H9 (cell line): ENCODE measurements at regions not wholly inside any gene's neighbourhood (a gene's known extent, or its start where the extent isn't known, plus 50 kb on each side); places are given as distances from the start of the nearest gene placed in this dataset.
A peak's percentile ranks its signal among the peaks of the same experiment; 100 is the strongest.

ENCODE experiments used
- DNase-seq: peaks from one replicate; pipeline ENCODE4 v3.0.0-alpha.2; 2017
- H2AFZ ChIP-seq: one replicate; pipeline ENCODE4 v1.6.1; 2013; ENCODE audit warnings: mild to moderate bottlenecking, low read length, control low read depth, moderate library complexity
- H2AK5ac ChIP-seq: 2 replicates; pipeline ENCODE4 v1.6.1; 2013; ENCODE audit warnings: low read length, control low read depth, mixed read lengths; ENCODE audit not compliant: insufficient read length
- H2BK120ac ChIP-seq: one replicate; pipeline ENCODE4 v1.6.1; 2013; ENCODE audit warnings: low read depth, mild to moderate bottlenecking, low read length, control low read depth, inconsistent platforms; ENCODE audit not compliant: poor library complexity, severe bottlenecking
- H2BK12ac ChIP-seq: 2 replicates; pipeline ENCODE4 v1.6.1; 2013; ENCODE audit warnings: low read length, control low read depth, mixed read lengths, low read depth; ENCODE audit not compliant: insufficient read length
- H2BK15ac ChIP-seq: 2 replicates; pipeline ENCODE4 v1.6.1; 2013; ENCODE audit warnings: low read depth, low read length, control low read depth
- H2BK20ac ChIP-seq: one replicate; pipeline ENCODE4 v1.6.1; 2013; ENCODE audit warnings: low read depth, mild to moderate bottlenecking, low read length, control low read depth, inconsistent platforms; ENCODE audit not compliant: poor library complexity, severe bottlenecking
- H2BK5ac ChIP-seq: 2 replicates; pipeline ENCODE4 v1.6.1; 2013; ENCODE audit warnings: low read length, control low read depth, mixed read lengths; ENCODE audit not compliant: insufficient read length
- H3K14ac ChIP-seq: 2 replicates; pipeline ENCODE4 v1.6.1; 2013; ENCODE audit warnings: low read length, control low read depth; ENCODE audit not compliant: insufficient read depth
- H3K18ac ChIP-seq: 2 replicates; pipeline ENCODE4 v1.6.1; 2013; ENCODE audit warnings: low read depth, mild to moderate bottlenecking, mixed read lengths, low read length, control low read depth; ENCODE audit not compliant: insufficient read length
- H3K23ac ChIP-seq: 2 replicates; pipeline ENCODE4 v1.6.1; 2013; ENCODE audit warnings: low read length, control low read depth, mixed read lengths, low read depth; ENCODE audit not compliant: insufficient read length
- H3K23me2 ChIP-seq: 2 replicates; pipeline ENCODE4 v1.6.1; 2013; ENCODE audit warnings: low read depth, mild to moderate bottlenecking, mixed read lengths, low read length, control low read depth; ENCODE audit not compliant: insufficient read length, poor library complexity, severe bottlenecking
- H3K27ac ChIP-seq: 2 replicates; pipeline ENCODE4 v1.5.1; 2013; ENCODE audit warnings: low read length, control low read depth, mixed read lengths, low read depth; ENCODE audit not compliant: insufficient read length
- H3K27me3 ChIP-seq: 2 replicates; pipeline ENCODE4 v1.6.1; 2013; ENCODE audit warnings: low read length, control low read depth, inconsistent platforms; ENCODE audit not compliant: insufficient read depth
- H3K4ac ChIP-seq: 2 replicates; pipeline ENCODE4 v1.6.1; 2013; ENCODE audit warnings: low read depth, mild to moderate bottlenecking, control low read depth, inconsistent platforms, low read length, moderate library complexity
- H3K4me1 ChIP-seq: 2 replicates; pipeline ENCODE4 v1.6.1; 2013; ENCODE audit warnings: low read length, control low read depth, inconsistent platforms; ENCODE audit not compliant: insufficient read depth
- H3K4me2 ChIP-seq: 2 replicates; pipeline ENCODE4 v1.6.1; 2013; ENCODE audit warnings: low read length, control low read depth, mixed read lengths; ENCODE audit not compliant: insufficient read length, insufficient read depth
- H3K56ac ChIP-seq: 2 replicates; pipeline ENCODE4 v1.6.1; 2013; ENCODE audit warnings: low read depth, mild to moderate bottlenecking, mixed read lengths, low read length, control low read depth; ENCODE audit not compliant: insufficient read length
- H3K79me1 ChIP-seq: 2 replicates; pipeline ENCODE4 v1.6.1; 2013; ENCODE audit warnings: low read depth, mild to moderate bottlenecking, moderate library complexity, low read length, control low read depth, inconsistent platforms; ENCODE audit not compliant: insufficient read depth, poor library complexity, severe bottlenecking
- H3K79me2 ChIP-seq: 2 replicates; pipeline ENCODE4 v1.6.1; 2013; ENCODE audit warnings: low read length, control low read depth, inconsistent platforms; ENCODE audit not compliant: insufficient read depth
- H3K9ac ChIP-seq: 2 replicates; pipeline ENCODE4 v1.6.1; 2013; ENCODE audit warnings: low read length, control low read depth, mixed read lengths; ENCODE audit not compliant: insufficient read length; ENCODE audit errors: extremely low read depth
- H3K9me3 ChIP-seq: one replicate; pipeline ENCODE4 v1.6.1; 2013; ENCODE audit warnings: low read depth, low read length, inconsistent platforms; ENCODE audit not compliant: control insufficient read depth
- H3T11ph ChIP-seq: one replicate; pipeline ENCODE4 v1.6.1; 2013; ENCODE audit warnings: mild to moderate bottlenecking, low read length, control low read depth, inconsistent platforms
- H4K20me1 ChIP-seq: one replicate; pipeline ENCODE4 v1.6.1; 2013; ENCODE audit not compliant: control insufficient read depth, insufficient read length, insufficient read depth
- H4K5ac ChIP-seq: 2 replicates; pipeline ENCODE4 v1.6.1; 2013; ENCODE audit warnings: low read depth, mild to moderate bottlenecking, mixed read lengths, low read length, control low read depth; ENCODE audit not compliant: insufficient read length
- H4K8ac ChIP-seq: replicated peaks from 2 replicates; pipeline ENCODE4 v1.6.1; 2013; ENCODE audit warnings: low read length, control low read depth, mixed read lengths, low read depth; ENCODE audit not compliant: insufficient read length
- H4K91ac ChIP-seq: 2 replicates; pipeline ENCODE4 v1.6.1; 2013; ENCODE audit warnings: low read depth, mild to moderate bottlenecking, moderate library complexity, mixed read lengths, low read length, control low read depth; ENCODE audit not compliant: insufficient read length
- H3K27ac Mint-ChIP-seq, 3 experiments: 2 replicates in 2 of 3; 3 replicates in 1 of 3; pipeline ENCODE4 v1.8.0; 2020 to 2021; ENCODE audit warnings: mixed read lengths in 3 of 3, mild to moderate bottlenecking in 1 of 3, moderate library complexity in 1 of 3
- H3K27me3 Mint-ChIP-seq: 2 replicates; pipeline ENCODE4 v1.8.0; 2021; ENCODE audit warnings: low read depth, mild to moderate bottlenecking, moderate library complexity, mixed read lengths
- H3K36me3 Mint-ChIP-seq, 3 experiments: 2 replicates in 2 of 3; 3 replicates in 1 of 3; pipeline ENCODE4 v1.8.0; 2020 to 2021; ENCODE audit warnings: low read depth in 3 of 3, mixed read lengths in 3 of 3; ENCODE audit not compliant: insufficient read depth in 1 of 3
- H3K4me1 Mint-ChIP-seq, 2 experiments: 2 replicates each; pipeline ENCODE4 v1.8.0; 2020; ENCODE audit warnings: mixed read lengths in 2 of 2
- H3K4me3 Mint-ChIP-seq, 2 experiments: 2 replicates in 1 of 2; 3 replicates in 1 of 2; pipeline ENCODE4 v1.8.0; 2020 to 2021; ENCODE audit warnings: mild to moderate bottlenecking in 2 of 2, mixed read lengths in 2 of 2, moderate library complexity in 1 of 2
- H3K9me3 Mint-ChIP-seq, 2 experiments: 2 replicates in 1 of 2; 3 replicates in 1 of 2; pipeline ENCODE4 v1.8.0; 2020; ENCODE audit warnings: mild to moderate bottlenecking in 2 of 2, mixed read lengths in 2 of 2, moderate library complexity in 1 of 2
- CTCF ChIP-seq: fragments of 200-600 bp; sonication (generic); conservative IDR thresholded peaks from 3 replicates; pipeline ENCODE4 v1.8.0; 2021; ENCODE audit warnings: antibody characterized with exemption, mild to moderate bottlenecking
- WGBS: extraction: QIAGEN DNeasy Blood & Tissue Kit; methylation state at CpG from one replicate; pipeline ENCODE4 v1.1.7; 2013; ENCODE audit warnings: missing lambda C conversion rate, low lambda C conversion rate, mixed read lengths; ENCODE audit not compliant: insufficient read length; ENCODE audit errors: extremely low coverage; 5-methylcytosine and 5-hydroxymethylcytosine counted together

- no peak overlapping the region for H3K27ac ChIP-seq
- H3K23me2 ChIP-seq, result no peaks in the 10 kb centered on the region
- no peak overlapping the region for H2BK15ac ChIP-seq
- Mint-ChIP-seq H3K27ac (no peak overlapping the region), H3K4me1 (no peaks in the 10 kb centered on the region), H3K4me3 (no peak overlapping the region), H3K9me3 (no peaks in the 10 kb centered on the region), H3K36me3 (no peaks in the 10 kb centered on the region), H3K27me3 (no peaks in the 10 kb centered on the region)
- no peaks in the 10 kb centered on the region for H3K79me1 ChIP-seq
- no peak overlapping the region for H3K4me2 ChIP-seq
- no peak overlapping the region for H2BK20ac ChIP-seq
- no peaks in the 10 kb centered on the region for H3K4me1 ChIP-seq
- no peak overlapping the region for H2AK5ac ChIP-seq
- no peak overlapping the region for H3K23ac ChIP-seq
- peak; percentile 67 for TF ChIP-seq CTCF
- H3K56ac ChIP-seq, result no peak overlapping the region
- H2AFZ ChIP-seq, result no peak overlapping the region
- H4K91ac ChIP-seq, result no peak overlapping the region
- H3K9me3 ChIP-seq, result no peaks in the 10 kb centered on the region
- no peaks in the 10 kb centered on the region; the same call in 1 of the 2 replicates for H3K79me2 ChIP-seq
- H2BK120ac ChIP-seq, result no peak overlapping the region
- no peak overlapping the region for H3K14ac ChIP-seq
- no peak overlapping the region for H3K4ac ChIP-seq
- H3K27me3 ChIP-seq, result no peaks in the 10 kb centered on the region
- no peaks in the 10 kb centered on the region for H4K20me1 ChIP-seq
- WGBS, result no CpG with 5 or more reads among the region's 4 CpGs
- H3K9ac ChIP-seq, result no peak overlapping the region
- no peak overlapping the region for H3T11ph ChIP-seq
- no peak overlapping the region for H2BK12ac ChIP-seq
- H4K5ac ChIP-seq, result no peak overlapping the region
- H4K8ac ChIP-seq, result no peak overlapping the region
- H2BK5ac ChIP-seq, result no peak overlapping the region
- H3K18ac ChIP-seq, result no peak overlapping the region
- DNase-seq, result peak; percentile 51
Measured at GRCh38 chr5:145697251-145697990, 137.7 kb downstream of the PRELID2 start.
